B cell (primary cell): ENCODE measurements at regions not wholly inside any gene's neighbourhood (a gene's known extent, or its start where the extent isn't known, plus 50 kb on each side); places are given as distances from the start of the nearest gene placed in this dataset.

Experiments
- ATAC-seq: fragments of 200-7000 bp; cut with Tn5 transposase; one replicate; pipeline ENCODE4 v1.10.0; 2021; ENCODE audit warnings: low read depth, mild to moderate bottlenecking, moderate number of reproducible peaks, moderate library complexity
- CTCF ChIA-PET: fragments of 350-600 bp; sonication (Branson Sonifier 250); formaldehyde crosslinking; loops from one replicate; lab custom pipeline; 2021; ENCODE audit warnings: antibody characterized with exemption, inconsistent platforms; lab: Charles Lee
- POLR2A ChIA-PET: fragments of 350-600 bp; sonication (Branson Sonifier 250); formaldehyde crosslinking; loops from one replicate; lab custom pipeline; 2021; ENCODE audit warnings: antibody characterized with exemption; lab: Charles Lee
- DNase-seq: peaks from one replicate; pipeline ENCODE4 v3.0.0; 2013
- H2AFZ ChIP-seq: 2 replicates; pipeline ENCODE4 v1.6.1; 2012; ENCODE audit warnings: mild to moderate bottlenecking, low read depth, low read length; ENCODE audit not compliant: insufficient read depth, poor library complexity, severe bottlenecking
- H3K27ac ChIP-seq, 2 donors: 1 replicate in 1 of 2; 2 replicates in 1 of 2; pipeline ENCODE4 v1.5.1; 2012 to 2013; ENCODE audit warnings: low read length in 2 of 2, mild to moderate bottlenecking in 2 of 2, moderate library complexity in 1 of 2
- H3K27me3 ChIP-seq, 4 experiments: fragments of 200-600 bp in 1 of 4; sonication (generic) in 1 of 4; replicated peaks in 1 of 4; 1 replicate in 2 of 4; 2 replicates in 2 of 4; pipeline versions ENCODE4 v1.6.1 to v1.7.0; 2013 to 2016; ENCODE audit warnings: low read length in 3 of 4, mild to moderate bottlenecking in 2 of 4, mixed read lengths in 1 of 4, moderate library complexity in 1 of 4; ENCODE audit not compliant: insufficient read depth in 4 of 4, control insufficient read depth in 3 of 4; ENCODE audit errors: control extremely low read depth in 1 of 4
- H3K36me3 ChIP-seq, 2 experiments: replicated peaks in 1 of 2; 1 replicate in 1 of 2; 2 replicates in 1 of 2; pipeline versions ENCODE4 v1.6.1 to v1.7.1; 2013; ENCODE audit warnings: low read length in 1 of 2; ENCODE audit not compliant: insufficient read depth in 2 of 2, control insufficient read depth in 1 of 2; ENCODE audit errors: control extremely low read depth in 1 of 2, extremely low read depth in 1 of 2
- H3K4me1 ChIP-seq, 2 donors: fragments of 200-600 bp in 1 of 2; sonication (generic) in 1 of 2; 1 replicate in 1 of 2; 2 replicates in 1 of 2; pipeline versions ENCODE4 v1.5.1 to v1.6.1; 2013 to 2017; ENCODE audit warnings: low read length in 2 of 2; ENCODE audit not compliant: control insufficient read depth in 2 of 2, insufficient read depth in 2 of 2
- H3K4me2 ChIP-seq: replicated peaks from 2 replicates; pipeline ENCODE3; 2012; ENCODE audit warnings: mild to moderate bottlenecking, low read depth, low read length; ENCODE audit not compliant: poor library complexity, severe bottlenecking
- H3K4me3 ChIP-seq, 5 experiments: fragments of 200-600 bp in 1 of 5; sonication (generic) in 1 of 5; 1 replicate in 3 of 5; 2 replicates in 2 of 5; pipeline versions ENCODE4 v1.5.1 to v1.7.0; 2011 to 2016; ENCODE audit warnings: low read length in 4 of 5, mild to moderate bottlenecking in 4 of 5, low read depth in 2 of 5, control low read depth in 1 of 5, moderate library complexity in 1 of 5; ENCODE audit not compliant: insufficient read depth in 1 of 5; ENCODE audit errors: control extremely low read depth in 1 of 5, extremely low read depth in 1 of 5
- H3K79me2 ChIP-seq: fragments of 200-600 bp; sonication (generic); one replicate; pipeline ENCODE4 v1.6.0; 2016; ENCODE audit warnings: low read length; ENCODE audit not compliant: control insufficient read depth, insufficient read depth
- H3K9ac ChIP-seq: fragments of 200-600 bp; sonication (generic); 2 replicates; pipeline ENCODE4 v1.6.1; 2017; ENCODE audit warnings: mild to moderate bottlenecking, low read length, moderate library complexity
- H3K9me3 ChIP-seq, 3 donors: one replicate each; pipeline versions ENCODE4 v1.6.1 to v1.7.1; 2013; ENCODE audit warnings: low read length in 2 of 3; ENCODE audit not compliant: control insufficient read depth in 2 of 3, insufficient read depth in 1 of 3; ENCODE audit errors: control extremely low read depth in 1 of 3
- H4K20me1 ChIP-seq: 2 replicates; pipeline ENCODE4 v1.6.0; 2012; ENCODE audit warnings: mild to moderate bottlenecking, low read length; ENCODE audit not compliant: insufficient read depth, control insufficient read depth, poor library complexity, severe bottlenecking
- H3K27ac Mint-ChIP-seq: one replicate; pipeline ENCODE4 v1.8.0; 2021; ENCODE audit warnings: mixed read lengths
- H3K27me3 Mint-ChIP-seq: one replicate; pipeline ENCODE4 v1.8.0; 2021; ENCODE audit warnings: mixed read lengths
- H3K4me1 Mint-ChIP-seq: one replicate; pipeline ENCODE4 v1.8.0; 2021; ENCODE audit warnings: mixed read lengths
- H3K4me3 Mint-ChIP-seq: one replicate; pipeline ENCODE4 v1.8.0; 2021; ENCODE audit warnings: mixed read lengths
- H3K9me3 Mint-ChIP-seq: one replicate; pipeline ENCODE4 v1.8.0; 2022; ENCODE audit warnings: mixed read lengths; ENCODE audit not compliant: insufficient read depth
- EZH2 ChIP-seq: IDR thresholded peaks from 2 replicates; pipeline ENCODE4 v1.6.1; 2012; ENCODE audit warnings: borderline replicate concordance, low read depth, mild to moderate bottlenecking, moderate library complexity, low read length; ENCODE audit not compliant: insufficient read depth, poor library complexity, severe bottlenecking
- WGBS: methylation state at CpG from one replicate; pipeline ENCODE4 v1.1.5; 2013; ENCODE audit warnings: missing lambda C conversion rate; ENCODE audit not compliant: insufficient coverage; 5-methylcytosine and 5-hydroxymethylcytosine counted together
- intact Hi-C: fragments of 100-400 bp; cut with micrococcal nuclease; formaldehyde crosslinking; loops from one replicate; pipeline ENCODE4 v1.10.0; 2022
- TF ChIP-seq, protein P1 (sequence below): fragments of 200-600 bp; IDR thresholded peaks from one replicate; pipeline ENCODE4 v1.8.0; 2022; ENCODE audit warnings: antibody characterized with exemption, mild to moderate bottlenecking

DNA sequence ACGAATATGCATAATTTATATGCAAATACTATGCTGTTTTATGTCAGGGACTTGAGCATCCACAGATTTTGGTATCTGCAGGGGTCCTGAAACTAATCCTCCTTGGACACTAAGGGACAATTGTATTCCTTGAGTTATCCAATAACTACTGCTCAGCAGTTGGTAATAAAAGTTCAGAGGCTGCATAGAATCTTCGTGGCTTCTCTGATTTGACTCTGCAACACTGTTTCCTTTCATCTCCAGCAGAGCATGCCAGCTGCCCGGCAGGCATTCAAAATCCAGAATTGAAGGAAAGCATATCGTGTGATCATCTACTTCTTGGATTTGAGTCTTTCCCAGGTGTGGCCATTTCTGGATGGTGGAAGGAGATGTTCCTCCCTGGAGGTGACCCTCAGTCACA lies 64.5 kb upstream of the MRI1 start:
- CTCF ChIA-PET: no interaction called here
- no CpG with 5 or more reads among the region's 4 CpGs for WGBS

DNA sequence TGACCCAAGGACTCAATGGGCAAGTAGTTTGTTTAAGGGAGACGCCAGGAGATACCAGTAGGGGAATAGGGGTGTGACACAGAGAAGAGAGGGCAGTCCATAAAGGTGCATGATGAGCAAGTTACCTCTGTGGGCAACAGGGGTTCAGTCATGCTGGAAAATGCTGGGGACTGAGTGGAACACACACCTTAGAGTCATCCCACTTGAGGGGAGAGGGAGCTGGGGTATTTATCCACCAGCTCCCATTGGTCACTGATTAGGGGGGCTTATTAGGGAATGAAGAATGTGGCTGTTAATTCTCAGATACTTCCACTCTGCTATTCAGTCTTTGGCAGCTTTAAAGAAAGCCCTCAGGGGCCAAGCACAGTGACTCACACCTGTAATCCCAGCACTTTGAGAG lies 67.5 kb upstream of the MRI1 start:
- Histone ChIP-seq H3K27me3 (peaks cover 0 to 25% (median 0%) of the 10 kb centered on the region in 4 experiments), H3K9ac (no peak overlapping the region), H3K9me3 (peaks cover 1 to 13% (median 5%) of the 10 kb centered on the region in 3 donors), H3K79me2 (no peaks in the 10 kb centered on the region), H3K4me1 (no peaks in the 10 kb centered on the region), H3K36me3 (no peaks in the 10 kb centered on the region), H4K20me1 (no peaks in the 10 kb centered on the region), H3K27ac (no peak overlapping the region), H2AFZ (no peak overlapping the region), H3K4me3 (no peak overlapping the region), H3K4me2 (no peak overlapping the region)
- ATAC-seq (no peak), DNase-seq (no peak)
- H3K27ac Mint-ChIP-seq: no peak overlapping the region
- no peaks in the 10 kb centered on the region for H3K4me1 Mint-ChIP-seq
- H3K4me3 Mint-ChIP-seq: no peak overlapping the region
- WGBS: 100% methylated on average over 1 of the region's 1 CpG
- peaks cover 35% of the 10 kb centered on the region for H3K27me3 Mint-ChIP-seq
- no peaks in the 10 kb centered on the region for H3K9me3 Mint-ChIP-seq
- POLR2A ChIA-PET: no interaction called here
- intact Hi-C loops: no loop called here
- CTCF ChIA-PET: no interaction called here
- TF ChIP-seq, protein P1, sequence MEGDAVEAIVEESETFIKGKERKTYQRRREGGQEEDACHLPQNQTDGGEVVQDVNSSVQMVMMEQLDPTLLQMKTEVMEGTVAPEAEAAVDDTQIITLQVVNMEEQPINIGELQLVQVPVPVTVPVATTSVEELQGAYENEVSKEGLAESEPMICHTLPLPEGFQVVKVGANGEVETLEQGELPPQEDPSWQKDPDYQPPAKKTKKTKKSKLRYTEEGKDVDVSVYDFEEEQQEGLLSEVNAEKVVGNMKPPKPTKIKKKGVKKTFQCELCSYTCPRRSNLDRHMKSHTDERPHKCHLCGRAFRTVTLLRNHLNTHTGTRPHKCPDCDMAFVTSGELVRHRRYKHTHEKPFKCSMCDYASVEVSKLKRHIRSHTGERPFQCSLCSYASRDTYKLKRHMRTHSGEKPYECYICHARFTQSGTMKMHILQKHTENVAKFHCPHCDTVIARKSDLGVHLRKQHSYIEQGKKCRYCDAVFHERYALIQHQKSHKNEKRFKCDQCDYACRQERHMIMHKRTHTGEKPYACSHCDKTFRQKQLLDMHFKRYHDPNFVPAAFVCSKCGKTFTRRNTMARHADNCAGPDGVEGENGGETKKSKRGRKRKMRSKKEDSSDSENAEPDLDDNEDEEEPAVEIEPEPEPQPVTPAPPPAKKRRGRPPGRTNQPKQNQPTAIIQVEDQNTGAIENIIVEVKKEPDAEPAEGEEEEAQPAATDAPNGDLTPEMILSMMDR: no peak
- no peak for TF ChIP-seq EZH2

More for the DNA sequence above, 64.5 kb upstream of the MRI1 start:
- intact Hi-C loops: no loop called here
- Histone ChIP-seq H3K9me3 (peaks cover 1 to 17% (median 5%) of the 10 kb centered on the region in 3 donors), H3K4me2 (no peak overlapping the region), H3K4me1 (no peaks in the 10 kb centered on the region), H2AFZ (no peak overlapping the region), H3K27ac (no peak overlapping the region), H3K36me3 (no peaks in the 10 kb centered on the region), H3K9ac (no peak overlapping the region), H3K27me3 (peaks cover 0 to 20% (median 0%) of the 10 kb centered on the region in 4 experiments), H4K20me1 (no peaks in the 10 kb centered on the region), H3K4me3 (no peak overlapping the region), H3K79me2 (no peaks in the 10 kb centered on the region)
- no peak overlapping the region for H3K27ac Mint-ChIP-seq
- no peaks in the 10 kb centered on the region for H3K9me3 Mint-ChIP-seq
- H3K27me3 Mint-ChIP-seq: peaks cover 27% of the 10 kb centered on the region
- no peak overlapping the region for H3K4me3 Mint-ChIP-seq
- no peaks in the 10 kb centered on the region for H3K4me1 Mint-ChIP-seq
- no peak for ATAC-seq
- DNase-seq: no peak
- POLR2A ChIA-PET: no interaction called here
- TF ChIP-seq, protein P1: no peak
- no peak for TF ChIP-seq EZH2
